HepG2 (cell line): ENCODE measurements at regions not wholly inside any gene's neighbourhood (a gene's known extent, or its start where the extent isn't known, plus 50 kb on each side); places are given as distances from the start of the nearest gene placed in this dataset.

Experiments used
- ATAC-seq: fragments of 200-7000 bp; cut with Tn5 transposase; 3 replicates; pipeline ENCODE4 v1.9.1; 2020; ENCODE audit warnings: mild to moderate bottlenecking, moderate library complexity
- BruUV-seq: library from RNA; stranded (reverse); fragments of 400-500 nt; replicated peaks from 2 replicates; lab custom pipeline; 2021; lab: Mats Ljungman, UMichigan
- CTCF ChIA-PET: fragments of 300-600 bp; formaldehyde crosslinking; extraction: SDS; loops from one replicate; lab custom pipeline; 2021; ENCODE audit warnings: low total read pairs, inconsistent platforms, low intra/inter-chr PET ratio; lab: Yijun Ruan, JAX
- POLR2A ChIA-PET: fragments of 350-600 bp; sonication (Branson Sonifier 250); formaldehyde crosslinking; loops from one replicate; lab custom pipeline; 2020; ENCODE audit warnings: antibody characterized with exemption, inconsistent platforms; lab: Yijun Ruan, JAX
- DNase-seq: peaks from one replicate; pipeline ENCODE4 v3.0.0-alpha.2; 2015; ENCODE audit warnings: low spot score
- FAIRE-seq: peaks from 3 replicates; lab custom pipeline; 2011; peaks lifted over from hg19 to GRCh38; lab: Jason Lieb, UNC
- H2AFZ ChIP-seq: one replicate; pipeline ENCODE4 v1.6.1; 2011; ENCODE audit warnings: low read length, inconsistent platforms
- H3K27ac ChIP-seq: fragments of 300-600 bp; 3 replicates; pipeline ENCODE4 v1.8.0; 2011; ENCODE audit warnings: mixed run types, mild to moderate bottlenecking, mixed read lengths, low read length, inconsistent platforms; ENCODE audit not compliant: insufficient read depth; ENCODE audit errors: extremely low read length
- H3K27me3 ChIP-seq, 2 experiments: fragments of 200-600 bp in 1 of 2; 2 replicates in 1 of 2; 3 replicates in 1 of 2; pipeline versions ENCODE4 v1.6.0 to v1.8.0; 2011; ENCODE audit warnings: low read length in 2 of 2, mild to moderate bottlenecking in 2 of 2, moderate library complexity in 2 of 2, inconsistent platforms in 1 of 2; ENCODE audit not compliant: insufficient read depth in 2 of 2, control insufficient read depth in 1 of 2
- H3K36me3 ChIP-seq, 2 experiments: fragments of 200-600 bp in 1 of 2; replicated peaks in 1 of 2; 2 replicates in 1 of 2; 3 replicates in 1 of 2; pipeline versions ENCODE4 v1.5.1 to v1.8.0; 2011; ENCODE audit warnings: low read length in 2 of 2, inconsistent platforms in 1 of 2; ENCODE audit not compliant: insufficient read depth in 2 of 2, control insufficient read depth in 1 of 2
- H3K4me1 ChIP-seq: 2 replicates; pipeline ENCODE4 v1.5.1; 2012; ENCODE audit warnings: low read length, inconsistent platforms; ENCODE audit not compliant: insufficient read depth
- H3K4me2 ChIP-seq: 2 replicates; pipeline ENCODE4 v1.6.0; 2011; ENCODE audit warnings: low read depth, low read length, inconsistent platforms
- H3K4me3 ChIP-seq, 3 experiments: fragments of 200-600 bp in 1 of 3; sonication (generic), shearing (Covaris generic) in 1 of 3; replicated peaks in 1 of 3; 2 replicates each; pipeline ENCODE4 v1.5.1; 2011 to 2016; ENCODE audit warnings: low read length in 3 of 3, inconsistent platforms in 2 of 3, low read depth in 2 of 3, mild to moderate bottlenecking in 2 of 3, control low read depth in 1 of 3, mixed read lengths in 1 of 3; ENCODE audit not compliant: insufficient read depth in 1 of 3
- H3K79me2 ChIP-seq: one replicate; pipeline ENCODE4 v1.6.1; 2011; ENCODE audit warnings: low read length, inconsistent platforms; ENCODE audit not compliant: insufficient read depth
- H3K9ac ChIP-seq: 2 replicates; pipeline ENCODE4 v1.6.0; 2011; ENCODE audit warnings: mild to moderate bottlenecking, low read depth, low read length, inconsistent platforms; ENCODE audit not compliant: insufficient read depth
- H3K9me3 ChIP-seq: 2 replicates; pipeline ENCODE4 v1.5.1; 2012; ENCODE audit warnings: mild to moderate bottlenecking, low read length
- H4K20me1 ChIP-seq: 2 replicates; pipeline ENCODE4 v1.6.0; 2011; ENCODE audit warnings: inconsistent platforms, mild to moderate bottlenecking, low read length, moderate library complexity; ENCODE audit not compliant: insufficient read depth
- AGO2 ChIP-seq: fragments of 200-400 bp; formaldehyde crosslinking; optimal IDR thresholded peaks from 2 replicates; pipeline ENCODE3; 2017; ENCODE audit warnings: mild to moderate bottlenecking, low read depth, low read length, moderate library complexity
- CREBL2 ChIP-seq: sonication (generic); formaldehyde crosslinking; IDR thresholded peaks from 2 replicates; pipeline ENCODE4 v1.8.1; 2023; ENCODE audit warnings: missing genetic modification reagents, mild to moderate bottlenecking, borderline replicate concordance
- FOXA3 ChIP-seq: IDR thresholded peaks from 2 replicates; pipeline ENCODE4 v1.6.1; 2016; ENCODE audit warnings: missing genetic modification reagents, missing compliant biosample characterization
- HDAC2 ChIP-seq: sonication (generic); formaldehyde crosslinking; IDR thresholded peaks from 2 replicates; pipeline ENCODE4 v1.4.0; 2020; ENCODE audit warnings: missing genetic modification reagents
- HMG20B ChIP-seq: conservative IDR thresholded peaks from 2 replicates; pipeline ENCODE4 v1.6.1; 2016; ENCODE audit warnings: missing genetic modification reagents, missing compliant biosample characterization
- HNF1A ChIP-seq, 2 experiments: sonication (generic) in 1 of 2; formaldehyde crosslinking in 1 of 2; IDR thresholded peaks; 2 replicates each; pipeline versions ENCODE4 v1.4.0 to v1.6.1; 2016 to 2020; ENCODE audit warnings: borderline replicate concordance in 1 of 2, low read depth in 1 of 2, mild to moderate bottlenecking in 1 of 2, missing genetic modification reagents in 1 of 2
- KAT8 ChIP-seq: IDR thresholded peaks from 2 replicates; pipeline ENCODE4 v1.6.1; 2016; ENCODE audit warnings: missing genetic modification reagents, missing compliant biosample characterization
- NFIC ChIP-seq: IDR thresholded peaks from 2 replicates; pipeline ENCODE4 v1.6.1; 2012; ENCODE audit warnings: mild to moderate bottlenecking, low read length, inconsistent platforms
- NFYC ChIP-seq: IDR thresholded peaks from 2 replicates; pipeline ENCODE4 v1.6.1; 2016; ENCODE audit warnings: missing genetic modification reagents, missing compliant biosample characterization
- PAF1 ChIP-seq: IDR thresholded peaks from 2 replicates; pipeline ENCODE4 v1.6.1; 2016; ENCODE audit warnings: missing genetic modification reagents, missing compliant biosample characterization
- PHF21A ChIP-seq: sonication (generic); formaldehyde crosslinking; IDR thresholded peaks from 2 replicates; pipeline ENCODE4 v1.5.0; 2020; ENCODE audit warnings: mild to moderate bottlenecking, missing genetic modification reagents
- PLRG1 ChIP-seq: fragments of 450-650 bp; conservative IDR thresholded peaks from 2 replicates; pipeline ENCODE4 v1.6.1; 2016
- PPARG ChIP-seq: conservative IDR thresholded peaks from 2 replicates; pipeline ENCODE4 v1.6.1; 2016; ENCODE audit warnings: missing biosample characterization, missing genetic modification reagents
- SMC3 ChIP-seq: IDR thresholded peaks from 2 replicates; pipeline ENCODE4 v1.6.1; 2011; ENCODE audit warnings: low read length, improper control_type of control experiment
- ZNF10 ChIP-seq: sonication (generic); formaldehyde crosslinking; IDR thresholded peaks from 2 replicates; pipeline ENCODE4 v1.4.0; 2020; ENCODE audit warnings: mild to moderate bottlenecking, low read depth, missing genetic modification reagents, borderline replicate concordance
- ZNF260 ChIP-seq: sonication (generic); formaldehyde crosslinking; IDR thresholded peaks from 2 replicates; pipeline ENCODE4 v1.4.0; 2020; ENCODE audit warnings: missing genetic modification reagents, low read depth, mild to moderate bottlenecking, borderline replicate concordance
- ZNF431 ChIP-seq: sonication (generic); formaldehyde crosslinking; IDR thresholded peaks from 2 replicates; pipeline ENCODE4 v1.9.0; 2022; ENCODE audit warnings: missing genetic modification reagents, low read depth, mild to moderate bottlenecking, borderline replicate concordance
- ZNF850 ChIP-seq: sonication (generic); formaldehyde crosslinking; conservative IDR thresholded peaks from 2 replicates; pipeline ENCODE4 v1.9.0; 2021; ENCODE audit warnings: mild to moderate bottlenecking, missing genetic modification reagents
- ZSCAN20 ChIP-seq: sonication (generic); formaldehyde crosslinking; IDR thresholded peaks from 2 replicates; pipeline ENCODE4 v1.4.0; 2020; ENCODE audit warnings: missing genetic modification reagents, mild to moderate bottlenecking, borderline replicate concordance
- WGBS: methylation state at CpG from one replicate; pipeline ENCODE4 v1.1.6; 2017; ENCODE audit warnings: low lambda C conversion rate; 5-methylcytosine and 5-hydroxymethylcytosine counted together
- in situ Hi-C: cut with HindIII; loops from 2 replicates; pipeline ENCODE4 v1.10.0; 2017; ENCODE audit warnings: low pct_unique_long_range_greater_than_20kb; ENCODE audit not compliant: extremely low pct_ligation_motif_present
- intact Hi-C: fragments of 100-400 bp; cut with micrococcal nuclease; formaldehyde crosslinking; loops from one replicate; pipeline ENCODE4 v1.10.0; 2022; ENCODE audit not compliant: unreplicated experiment

- FAIRE-seq (no peak), DNase-seq (no peak), ATAC-seq (no peak)
- no peaks in the 10 kb centered on the region for H3K79me2 ChIP-seq
- H3K4me2 ChIP-seq: no peak overlapping the region
- ChIA-PET CTCF (no interaction called here), POLR2A (no interaction called here)
- in situ Hi-C loops (no loop called here), intact Hi-C loops (no loop called here)
- no peaks in the 10 kb centered on the region for H3K27me3 ChIP-seq
- peaks cover 24% of the 10 kb centered on the region for H3K9me3 ChIP-seq
- BruUV-seq: no TSS peak
- 27% methylated on average over 4 of the region's 4 CpGs for WGBS
- no peaks in the 10 kb centered on the region for H3K36me3 ChIP-seq
- no peak overlapping the region for H3K9ac ChIP-seq
- no peaks in the 10 kb centered on the region for H3K4me1 ChIP-seq
- no peaks in the 10 kb centered on the region for H4K20me1 ChIP-seq
- TF ChIP-seq HNF1A (IDR thresholded peaks at IDR 0.05; ENCODE audit: low read depth) (no peak), HNF1A (CRISPR knock-in tag; IDR thresholded peaks at IDR 0.05; ENCODE audit: borderline replicate concordance) (no peak), ZNF431 (CRISPR knock-in tag) (no peak), FOXA3 (CRISPR knock-in tag) (no peak), ZSCAN20 (no peak), PAF1 (no peak), SMC3 (no peak), ZNF260 (CRISPR knock-in tag) (no peak), PPARG (no peak), CREBL2 (no peak), HMG20B (CRISPR knock-in tag) (no peak), KAT8 (CRISPR knock-in tag) (no peak), PLRG1 (no peak), PHF21A (CRISPR knock-in tag) (no peak), ZNF850 (CRISPR knock-in tag) (no peak), ZNF10 (CRISPR knock-in tag) (no peak), NFIC (no peak), NFYC (CRISPR knock-in tag) (no peak), HDAC2 (no peak), AGO2 (no peak)
- no peak overlapping the region for H3K27ac ChIP-seq
- no peak overlapping the region for H3K4me3 ChIP-seq
- H2AFZ ChIP-seq: no peak overlapping the region
Measured at GRCh38 chr5:24786108-24786507, 141.3 kb upstream of the CDH10 start.
